WTC11 (cell line): ENCODE measurements at regions not wholly inside any gene's neighbourhood (a gene's known extent, or its start where the extent isn't known, plus 50 kb on each side); places are given as distances from the start of the nearest gene placed in this dataset.

Experiments used
- ATAC-seq: fragments of 200-7000 bp; cut with Tn5 transposase; 2 replicates; pipeline ENCODE4 v1.10.0; 2021; ENCODE audit warnings: mild to moderate bottlenecking, moderate library complexity
- CTCF ChIA-PET: fragments of 300-600 bp; sonication (Branson Sonifier 250); formaldehyde crosslinking; loops from one replicate; lab custom pipeline; 2021; ENCODE audit warnings: antibody characterized with exemption; lab: Charles Lee
- POLR2A ChIA-PET: fragments of 350-600 bp; sonication (Branson Sonifier 250); formaldehyde crosslinking; loops from one replicate; lab custom pipeline; 2021; ENCODE audit warnings: antibody characterized with exemption; lab: Charles Lee
- DNase-seq: peaks from one replicate; pipeline ENCODE4 v3.0.0; 2021; ENCODE audit warnings: low spot score
- H3K27ac Mint-ChIP-seq: 2 replicates; pipeline ENCODE4 v1.8.0; 2021; ENCODE audit warnings: mixed read lengths
- H3K27me3 Mint-ChIP-seq: 2 replicates; pipeline ENCODE4 v1.8.0; 2021; ENCODE audit warnings: low read depth, mild to moderate bottlenecking, moderate library complexity, mixed read lengths
- H3K36me3 Mint-ChIP-seq: 2 replicates; pipeline ENCODE4 v1.8.0; 2021; ENCODE audit warnings: mixed read lengths
- H3K4me1 Mint-ChIP-seq: 2 replicates; pipeline ENCODE4 v1.8.0; 2022; ENCODE audit warnings: mixed read lengths
- H3K4me3 Mint-ChIP-seq: 2 replicates; pipeline ENCODE4 v1.8.0; 2021; ENCODE audit warnings: mild to moderate bottlenecking, moderate library complexity, mixed read lengths
- H3K9me3 Mint-ChIP-seq: 2 replicates; pipeline ENCODE4 v1.8.0; 2021; ENCODE audit warnings: mixed read lengths
- ATF6 ChIP-seq: sonication (generic); formaldehyde crosslinking; IDR thresholded peaks from 2 replicates; pipeline ENCODE4 v1.8.1; 2023; ENCODE audit warnings: mild to moderate bottlenecking, missing genetic modification reagents
- ETV6 ChIP-seq: sonication (generic); formaldehyde crosslinking; IDR thresholded peaks from 2 replicates; pipeline ENCODE4 v1.8.1; 2022; ENCODE audit warnings: mild to moderate bottlenecking, missing genetic modification reagents
- GRHL2 ChIP-seq: fragments of 250-450 bp; sonication (Bioruptor Pico); IDR thresholded peaks from 2 replicates; pipeline ENCODE4 v1.8.0; 2022; ENCODE audit warnings: mild to moderate bottlenecking, moderate library complexity; ENCODE audit not compliant: insufficient replicate concordance, severe bottlenecking
- JAZF1 ChIP-seq: fragments of 250-450 bp; sonication (Bioruptor Pico); IDR thresholded peaks from 2 replicates; pipeline ENCODE4 v1.9.0; 2021; ENCODE audit warnings: moderate library complexity, mild to moderate bottlenecking, inconsistent platforms
- KAT7 ChIP-seq: sonication (generic); formaldehyde crosslinking; IDR thresholded peaks from 2 replicates; pipeline ENCODE4 v1.8.1; 2023; ENCODE audit warnings: missing genetic modification reagents, mild to moderate bottlenecking, borderline replicate concordance
- MXD4 ChIP-seq: fragments of 250-450 bp; sonication (Bioruptor Pico); IDR thresholded peaks from 2 replicates; pipeline ENCODE4 v1.8.0; 2021; ENCODE audit warnings: mild to moderate bottlenecking, moderate library complexity, borderline replicate concordance
- MYBL2 ChIP-seq: sonication (generic); formaldehyde crosslinking; IDR thresholded peaks from 2 replicates; pipeline ENCODE4 v1.8.1; 2023; ENCODE audit warnings: mild to moderate bottlenecking, moderate library complexity, missing genetic modification reagents
- NFE2L1 ChIP-seq: sonication (generic); formaldehyde crosslinking; IDR thresholded peaks from 2 replicates; pipeline ENCODE4 v1.8.1; 2023; ENCODE audit warnings: missing genetic modification reagents
- NR1H2 ChIP-seq: sonication (generic); formaldehyde crosslinking; IDR thresholded peaks from 2 replicates; pipeline ENCODE4 v1.9.0; 2021; ENCODE audit warnings: mild to moderate bottlenecking, moderate library complexity, missing genetic modification reagents
- NR2C2 ChIP-seq: sonication (generic); formaldehyde crosslinking; IDR thresholded peaks from 2 replicates; pipeline ENCODE4 v1.8.0; 2022; ENCODE audit warnings: mild to moderate bottlenecking, missing genetic modification reagents
- OVOL2 ChIP-seq: fragments of 250-450 bp; sonication (Bioruptor Pico); IDR thresholded peaks from 2 replicates; pipeline ENCODE4 v1.9.0; 2021; ENCODE audit warnings: mild to moderate bottlenecking, borderline replicate concordance
- PRDM15 ChIP-seq: sonication (generic); formaldehyde crosslinking; IDR thresholded peaks from 2 replicates; pipeline ENCODE4 v1.8.0; 2022; ENCODE audit warnings: missing genetic modification reagents
- RELA ChIP-seq: sonication (generic); formaldehyde crosslinking; IDR thresholded peaks from 2 replicates; pipeline ENCODE4 v1.8.1; 2022; ENCODE audit warnings: missing genetic modification reagents, mild to moderate bottlenecking, borderline replicate concordance
- TCF7 ChIP-seq: sonication (generic); formaldehyde crosslinking; IDR thresholded peaks from 2 replicates; pipeline ENCODE4 v1.8.0; 2022; ENCODE audit warnings: mild to moderate bottlenecking, low read depth, missing genetic modification reagents, moderate library complexity
- ZNF263 ChIP-seq: sonication (generic); formaldehyde crosslinking; IDR thresholded peaks from 2 replicates; pipeline ENCODE4 v1.8.1; 2022; ENCODE audit warnings: low read depth, mild to moderate bottlenecking, moderate library complexity, missing genetic modification reagents
- ZNF532 ChIP-seq: fragments of 250-450 bp; sonication (Bioruptor Pico); IDR thresholded peaks from 2 replicates; pipeline ENCODE4 v1.9.0; 2021; ENCODE audit warnings: mild to moderate bottlenecking, borderline replicate concordance
- TF ChIP-seq, protein P1 (sequence below): sonication (generic); formaldehyde crosslinking; conservative IDR thresholded peaks from 2 replicates; pipeline ENCODE4 v1.8.1; 2022; ENCODE audit warnings: mild to moderate bottlenecking, missing genetic modification reagents
- TF ChIP-seq, protein P2 (sequence below): sonication (generic); formaldehyde crosslinking; IDR thresholded peaks from 2 replicates; pipeline ENCODE4 v1.8.0; 2022; ENCODE audit warnings: mild to moderate bottlenecking, missing genetic modification reagents
- TF ChIP-seq, protein P3 (sequence below): sonication (generic); formaldehyde crosslinking; IDR thresholded peaks from 2 replicates; pipeline ENCODE4 v1.8.1; 2022; ENCODE audit warnings: low read depth, mild to moderate bottlenecking, moderate library complexity, missing genetic modification reagents, borderline replicate concordance

DNA sequence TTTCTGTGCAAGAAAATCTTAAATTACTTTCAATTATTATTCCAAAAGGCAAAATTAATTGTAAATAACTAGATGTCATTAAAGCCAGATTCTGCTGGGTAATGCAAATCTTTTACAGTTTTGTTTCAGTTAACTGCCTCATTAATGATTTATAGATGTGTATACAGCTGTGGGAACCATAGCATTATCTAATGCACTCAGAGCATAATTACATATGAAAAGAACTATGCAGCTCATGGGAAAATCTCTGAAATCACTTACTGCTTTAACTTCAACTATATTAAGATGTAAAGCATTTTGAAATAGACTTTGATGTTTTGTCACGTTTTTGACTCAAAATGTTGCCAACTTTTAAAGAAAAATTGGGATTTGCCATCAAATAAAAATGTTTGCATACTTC lies 630.3 kb upstream of the KLHL4 start:
- Mint-ChIP-seq H3K4me1 (no peaks in the 10 kb centered on the region), H3K9me3 (no peaks in the 10 kb centered on the region), H3K4me3 (no peak overlapping the region), H3K36me3 (no peaks in the 10 kb centered on the region; the same call in 1 of the 2 replicates), H3K27me3 (no peaks in the 10 kb centered on the region), H3K27ac (no peak overlapping the region)
- ChIA-PET CTCF (no interaction called here), POLR2A (no interaction called here)
- no peak for ATAC-seq
- no peak for DNase-seq
- TF ChIP-seq NFE2L1 (CRISPR knock-in tag) (no peak), ATF6 (CRISPR knock-in tag) (no peak), ETV6 (no peak), NR2C2 (CRISPR knock-in tag) (no peak), NR1H2 (no peak), ZNF263 (CRISPR knock-in tag) (no peak), JAZF1 (no peak)
- TF ChIP-seq, protein P1, sequence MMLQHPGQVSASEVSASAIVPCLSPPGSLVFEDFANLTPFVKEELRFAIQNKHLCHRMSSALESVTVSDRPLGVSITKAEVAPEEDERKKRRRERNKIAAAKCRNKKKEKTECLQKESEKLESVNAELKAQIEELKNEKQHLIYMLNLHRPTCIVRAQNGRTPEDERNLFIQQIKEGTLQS, result no peak
- TF ChIP-seq, protein P2, sequence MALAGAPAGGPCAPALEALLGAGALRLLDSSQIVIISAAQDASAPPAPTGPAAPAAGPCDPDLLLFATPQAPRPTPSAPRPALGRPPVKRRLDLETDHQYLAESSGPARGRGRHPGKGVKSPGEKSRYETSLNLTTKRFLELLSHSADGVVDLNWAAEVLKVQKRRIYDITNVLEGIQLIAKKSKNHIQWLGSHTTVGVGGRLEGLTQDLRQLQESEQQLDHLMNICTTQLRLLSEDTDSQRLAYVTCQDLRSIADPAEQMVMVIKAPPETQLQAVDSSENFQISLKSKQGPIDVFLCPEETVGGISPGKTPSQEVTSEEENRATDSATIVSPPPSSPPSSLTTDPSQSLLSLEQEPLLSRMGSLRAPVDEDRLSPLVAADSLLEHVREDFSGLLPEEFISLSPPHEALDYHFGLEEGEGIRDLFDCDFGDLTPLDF (CRISPR knock-in tag), result no peak
- TF ChIP-seq, protein P3, sequence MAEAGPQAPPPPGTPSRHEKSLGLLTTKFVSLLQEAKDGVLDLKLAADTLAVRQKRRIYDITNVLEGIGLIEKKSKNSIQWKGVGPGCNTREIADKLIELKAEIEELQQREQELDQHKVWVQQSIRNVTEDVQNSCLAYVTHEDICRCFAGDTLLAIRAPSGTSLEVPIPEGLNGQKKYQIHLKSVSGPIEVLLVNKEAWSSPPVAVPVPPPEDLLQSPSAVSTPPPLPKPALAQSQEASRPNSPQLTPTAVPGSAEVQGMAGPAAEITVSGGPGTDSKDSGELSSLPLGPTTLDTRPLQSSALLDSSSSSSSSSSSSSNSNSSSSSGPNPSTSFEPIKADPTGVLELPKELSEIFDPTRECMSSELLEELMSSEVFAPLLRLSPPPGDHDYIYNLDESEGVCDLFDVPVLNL (CRISPR knock-in tag), result no peak

GRCh38 chrX:86910027-86910426 lies 607.6 kb upstream of the KLHL4 start:
- Mint-ChIP-seq H3K4me1 (no peaks in the 10 kb centered on the region), H3K27me3 (no peaks in the 10 kb centered on the region), H3K36me3 (no peaks in the 10 kb centered on the region), H3K4me3 (no peak overlapping the region), H3K27ac (no peak overlapping the region), H3K9me3 (no peaks in the 10 kb centered on the region)
- ChIA-PET CTCF (no interaction called here), POLR2A (no interaction called here)
- no peak for TF ChIP-seq NR1H2
- no peak for TF ChIP-seq TCF7
- no peak for TF ChIP-seq GRHL2 (CRISPR knock-in tag)
- no peak for TF ChIP-seq MYBL2 (CRISPR knock-in tag)
- TF ChIP-seq PRDM15, result no peak
- TF ChIP-seq ZNF532 (CRISPR knock-in tag), result no peak
- TF ChIP-seq OVOL2 (CRISPR knock-in tag), result no peak
- no peak for TF ChIP-seq KAT7 (CRISPR knock-in tag)
- TF ChIP-seq RELA (CRISPR knock-in tag), result no peak
- TF ChIP-seq MXD4 (CRISPR knock-in tag), result no peak
- ATAC-seq (no peak), DNase-seq (no peak)
